Retinal pigment epithelial cell (primary cell): ENCODE measurements at regions not wholly inside any gene's neighbourhood (a gene's known extent, or its start where the extent isn't known, plus 50 kb on each side); places are given as distances from the start of the nearest gene placed in this dataset.
"Not testable (repeated sequence)": the region's sequence is repeated elsewhere in the genome, so short reads cannot be mapped to it uniquely, and the experiment has no call there.

Experiments
- DNase-seq: peaks from one replicate; pipeline ENCODE4 v3.0.0-alpha.2; 2010; ENCODE audit warnings: low read depth
- H3K4me3 ChIP-seq: 2 replicates; pipeline ENCODE4 v1.5.1; 2011; ENCODE audit warnings: mild to moderate bottlenecking, low read length, control low read depth, moderate library complexity
- CTCF ChIP-seq: conservative IDR thresholded peaks from 2 replicates; pipeline ENCODE4 v1.5.1; 2011; ENCODE audit warnings: low read depth, low read length, control low read depth, inconsistent platforms

- TF ChIP-seq CTCF = no peak
- DNase-seq = no peak
- peak overlapping the region; percentile 27 for H3K4me3 ChIP-seq
These were observed 505.5 kb downstream of the PRIM2 start for GRCh38 chr6:57822896-57823358.

- DNase-seq, H3K4me3 ChIP-seq: not testable (repeated sequence)
These were observed 520.3 kb downstream of the PRIM2 start for GRCh38 chr6:57837622-57838209.

GRCh38 chr6:57841551-57841950 is 524.1 kb downstream of the PRIM2 start:
- H3K4me3 ChIP-seq, DNase-seq: not testable (repeated sequence)

- not testable (repeated sequence) for DNase-seq, H3K4me3 ChIP-seq
These were observed 536.4 kb downstream of the PRIM2 start for GRCh38 chr6:57853745-57854407.

GRCh38 chr6:57860481-57861315 is 543.3 kb downstream of the PRIM2 start:
- DNase-seq, H3K4me3 ChIP-seq: not testable (repeated sequence)

- DNase-seq, H3K4me3 ChIP-seq: not testable (repeated sequence)
These were observed 552.7 kb downstream of the PRIM2 start for GRCh38 chr6:57870083-57870482.

GRCh38 chr6:57873424-57873823 is 556.0 kb downstream of the PRIM2 start:
- not testable (repeated sequence) for H3K4me3 ChIP-seq, DNase-seq

- H3K4me3 ChIP-seq, DNase-seq: not testable (repeated sequence)
These were observed 559.2 kb downstream of the PRIM2 start for GRCh38 chr6:57876659-57877058.

- not testable (repeated sequence) for DNase-seq, H3K4me3 ChIP-seq
These were observed 560.3 kb downstream of the PRIM2 start for GRCh38 chr6:57877729-57878128.

GRCh38 chr6:57878792-57879191 is 561.4 kb downstream of the PRIM2 start:
- DNase-seq, H3K4me3 ChIP-seq: not testable (repeated sequence)

GRCh38 chr6:57898850-57899249 is 581.4 kb downstream of the PRIM2 start:
- DNase-seq, H3K4me3 ChIP-seq: not testable (repeated sequence)

GRCh38 chr6:57900687-57901399 is 583.4 kb downstream of the PRIM2 start:
- DNase-seq, H3K4me3 ChIP-seq: not testable (repeated sequence)

GRCh38 chr6:57901445-57901844 is 584.0 kb downstream of the PRIM2 start:
- not testable (repeated sequence) for DNase-seq, H3K4me3 ChIP-seq

- not testable (repeated sequence) for H3K4me3 ChIP-seq, DNase-seq
These were observed 586.9 kb downstream of the PRIM2 start for GRCh38 chr6:57904356-57904755.

- DNase-seq, H3K4me3 ChIP-seq: not testable (repeated sequence)
These were observed 597.9 kb downstream of the PRIM2 start for GRCh38 chr6:57915300-57915699.

- DNase-seq, H3K4me3 ChIP-seq: not testable (repeated sequence)
These were observed 625.5 kb downstream of the PRIM2 start for GRCh38 chr6:57942966-57943365.

GRCh38 chr6:57946084-57946768 is 628.8 kb downstream of the PRIM2 start:
- DNase-seq, H3K4me3 ChIP-seq: not testable (repeated sequence)

- not testable (repeated sequence) for H3K4me3 ChIP-seq, DNase-seq
These were observed 629.3 kb downstream of the PRIM2 start for GRCh38 chr6:57946769-57947091.
